ENCODE measurements at regions not wholly inside any gene's neighbourhood (a gene's known extent, or its start where the extent isn't known, plus 50 kb on each side); places are given as distances from the start of the nearest gene placed in this dataset.

GRCh38 chr13:73292127-73292526, 233.3 kb downstream of the KLF5 start:
- no peak overlapping the region for H2AFZ ChIP-seq (ENCODE audit: low read depth, low read length, poor library complexity, severe bottlenecking)
- no peaks in the 10 kb centered on the region for H3K79me2 ChIP-seq (ENCODE audit: insufficient read depth, low read length)
- H3K27ac ChIP-seq (ENCODE audit: low read depth, low read length): no peak overlapping the region
- ChIA-PET CTCF (no interaction called here), POLR2A (interaction anchor here (1.7 kb wide), 1 partner anchor 234 kb away, joined by 3 read pairs; the partner anchor contains the start of gene KLF5), RAD21 (ENCODE audit: low non-redundant PET in 1 of 2, low total read pairs in 2 of 2, uncharacterized antibody in 2 of 2, unreplicated experiment in 2 of 2) (no interaction called here)
- H3K36me3 ChIP-seq (ENCODE audit: control insufficient read depth in 1 of 2, insufficient read depth in 2 of 2, low read length in 2 of 2): no peaks in the 10 kb centered on the region
- no peaks in the 10 kb centered on the region for H3K9me2 ChIP-seq (ENCODE audit: insufficient read depth)
- H3K9me3 ChIP-seq (ENCODE audit: control insufficient read depth in 1 of 2, insufficient read depth in 1 of 2, low read depth in 1 of 2, low read length in 2 of 2): no peaks in the 10 kb centered on the region
- no peak overlapping the region for H3K4me2 ChIP-seq (ENCODE audit: low read length)
- no peaks in the 10 kb centered on the region for H4K20me1 ChIP-seq (ENCODE audit: insufficient read depth)
- no peak overlapping the region for H3K9ac ChIP-seq (ENCODE audit: low read length)
- ATAC-seq: no peak
- TF ChIP-seq ZBTB33 (IDR thresholded peaks at IDR 0.05; ENCODE audit: extremely low read depth, insufficient replicate concordance, low read length): no peak
- TF ChIP-seq CBX3 (IDR thresholded peaks at IDR 0.05; ENCODE audit: low read depth): no peak
- TF ChIP-seq POLR2A (IDR thresholded peaks at IDR 0.05; ENCODE audit: borderline replicate concordance, extremely low read depth, insufficient read depth, insufficient read length): no peak
- no peak for TF ChIP-seq YY1 (IDR thresholded peaks at IDR 0.05; ENCODE audit: extremely low read depth, insufficient replicate concordance, low read depth, low read length)
- TF ChIP-seq EZH2 (IDR thresholded peaks at IDR 0.05): no peak
- TF ChIP-seq RAD21 (IDR thresholded peaks at IDR 0.05; ENCODE audit: low read depth): no peak
- TF ChIP-seq POLR2AphosphoS5 (IDR thresholded peaks at IDR 0.05; ENCODE audit: low read depth, low read length): no peak
- no peak for TF ChIP-seq ZFX (IDR thresholded peaks at IDR 0.05)
- TF ChIP-seq REST (IDR thresholded peaks at IDR 0.05; ENCODE audit: low read depth): no peak
- TF ChIP-seq ATF3 (IDR thresholded peaks at IDR 0.05): no peak
- TF ChIP-seq ZNF274 (IDR thresholded peaks at IDR 0.05; ENCODE audit: low read depth, low read length): no peak
- no peak for TF ChIP-seq ELF1 (IDR thresholded peaks at IDR 0.05; ENCODE audit: borderline replicate concordance, low read depth)
- no peak for TF ChIP-seq EZH2phosphoT487 (IDR thresholded peaks at IDR 0.05; ENCODE audit: borderline replicate concordance)
- no TSS peak for BruUV-seq (replicated peaks)
- no peak overlapping the region for H3K4me3 ChIP-seq (replicated peaks in 1 of 2; ENCODE audit: low read depth in 1 of 2, low read length in 2 of 2)
- intact Hi-C loops (cut with micrococcal nuclease): loop anchor here (5.0 kb wide), 1 partner anchor 240 kb away; no protein-coding TSS in a partner anchor
- no peaks in the 10 kb centered on the region for H3K27me3 ChIP-seq (ENCODE audit: insufficient read depth, low read length)
- no peak for DNase-seq (ENCODE audit: low read depth, low spot score)
- no peaks in the 10 kb centered on the region for H3K4me1 ChIP-seq (ENCODE audit: control insufficient read depth in 1 of 2, insufficient read depth in 2 of 2, low read length in 2 of 2)

Data from HCT116 (cell line).